ENCODE measurements at regions not wholly inside any gene's neighbourhood (a gene's known extent, or its start where the extent isn't known, plus 50 kb on each side); places are given as distances from the start of the nearest gene placed in this dataset.
"Not testable (repeated sequence)": the region's sequence is repeated elsewhere in the genome, so short reads cannot be mapped to it uniquely, and the experiment has no call there.

- no peak for DNase-seq (ENCODE audit: extremely low read depth, low read depth)
- TF ChIP-seq CTCF (IDR thresholded peaks at IDR 0.05; ENCODE audit: low read depth, low read length, missing control alignments): no peak
- H3K4me3 ChIP-seq (replicated peaks; ENCODE audit: low read depth, low read length): no peak overlapping the region
Observed at GRCh38 chr2:49343638-49344037, 189.3 kb upstream of the FSHR start.

- DNase-seq (ENCODE audit: extremely low read depth, low read depth): no peak
- H3K4me3 ChIP-seq (replicated peaks; ENCODE audit: low read depth, low read length): no peak overlapping the region
- no peak for TF ChIP-seq CTCF (IDR thresholded peaks at IDR 0.05; ENCODE audit: low read depth, low read length, missing control alignments)
Observed at GRCh38 chr2:49342156-49342555, 187.8 kb upstream of the FSHR start.

- DNase-seq (ENCODE audit: extremely low read depth, low read depth): no peak
- no peak for TF ChIP-seq CTCF (IDR thresholded peaks at IDR 0.05; ENCODE audit: low read depth, low read length, missing control alignments)
- H3K4me3 ChIP-seq (replicated peaks; ENCODE audit: low read depth, low read length): no peak overlapping the region
Observed at GRCh38 chr2:49335546-49335945, 181.2 kb upstream of the FSHR start.

GRCh38 chr2:49332415-49332814, 178.1 kb upstream of the FSHR start:
- DNase-seq (ENCODE audit: extremely low read depth, low read depth): no peak
- no peak overlapping the region for H3K4me3 ChIP-seq (replicated peaks; ENCODE audit: low read depth, low read length)
- no peak for TF ChIP-seq CTCF (IDR thresholded peaks at IDR 0.05; ENCODE audit: low read depth, low read length, missing control alignments)

- no peak overlapping the region for H3K4me3 ChIP-seq (replicated peaks; ENCODE audit: low read depth, low read length)
- no peak for TF ChIP-seq CTCF (IDR thresholded peaks at IDR 0.05; ENCODE audit: low read depth, low read length, missing control alignments)
- no peak for DNase-seq (ENCODE audit: extremely low read depth, low read depth)
Observed at GRCh38 chr2:49318531-49318930, 164.2 kb upstream of the FSHR start.

GRCh38 chr2:49309461-49309860, 155.1 kb upstream of the FSHR start:
- DNase-seq (ENCODE audit: extremely low read depth, low read depth): no peak
- TF ChIP-seq CTCF (IDR thresholded peaks at IDR 0.05; ENCODE audit: low read depth, low read length, missing control alignments): no peak
- no peak overlapping the region for H3K4me3 ChIP-seq (replicated peaks; ENCODE audit: low read depth, low read length)

GRCh38 chr2:49306925-49307324, 152.6 kb upstream of the FSHR start:
- TF ChIP-seq CTCF (IDR thresholded peaks at IDR 0.05; ENCODE audit: low read depth, low read length, missing control alignments): no peak
- no peak overlapping the region for H3K4me3 ChIP-seq (replicated peaks; ENCODE audit: low read depth, low read length)
- no peak for DNase-seq (ENCODE audit: extremely low read depth, low read depth)

- DNase-seq (ENCODE audit: extremely low read depth, low read depth); H3K4me3 ChIP-seq (replicated peaks; ENCODE audit: low read depth, low read length): not testable (repeated sequence)
Observed at GRCh38 chr2:49298693-49299092, 144.4 kb upstream of the FSHR start.
